ENCODE measurements at regions not wholly inside any gene's neighbourhood (a gene's known extent, or its start where the extent isn't known, plus 50 kb on each side); places are given as distances from the start of the nearest gene placed in this dataset.

- no peak overlapping the region for H3K4me3 ChIP-seq (ENCODE audit: low read depth, low read length)
- no peak for TF ChIP-seq CTCF (IDR thresholded peaks at IDR 0.05; ENCODE audit: low read depth, low read length)
- in situ Hi-C loops (cut with HindIII; ENCODE audit: low sequenced_read_pairs): no loop called here
- no peak for DNase-seq (ENCODE audit: low read depth, low spot score)
Measured at GRCh38 chr2:76491503-76491902, 780.8 kb upstream of the GCFC2 start.

DNA sequence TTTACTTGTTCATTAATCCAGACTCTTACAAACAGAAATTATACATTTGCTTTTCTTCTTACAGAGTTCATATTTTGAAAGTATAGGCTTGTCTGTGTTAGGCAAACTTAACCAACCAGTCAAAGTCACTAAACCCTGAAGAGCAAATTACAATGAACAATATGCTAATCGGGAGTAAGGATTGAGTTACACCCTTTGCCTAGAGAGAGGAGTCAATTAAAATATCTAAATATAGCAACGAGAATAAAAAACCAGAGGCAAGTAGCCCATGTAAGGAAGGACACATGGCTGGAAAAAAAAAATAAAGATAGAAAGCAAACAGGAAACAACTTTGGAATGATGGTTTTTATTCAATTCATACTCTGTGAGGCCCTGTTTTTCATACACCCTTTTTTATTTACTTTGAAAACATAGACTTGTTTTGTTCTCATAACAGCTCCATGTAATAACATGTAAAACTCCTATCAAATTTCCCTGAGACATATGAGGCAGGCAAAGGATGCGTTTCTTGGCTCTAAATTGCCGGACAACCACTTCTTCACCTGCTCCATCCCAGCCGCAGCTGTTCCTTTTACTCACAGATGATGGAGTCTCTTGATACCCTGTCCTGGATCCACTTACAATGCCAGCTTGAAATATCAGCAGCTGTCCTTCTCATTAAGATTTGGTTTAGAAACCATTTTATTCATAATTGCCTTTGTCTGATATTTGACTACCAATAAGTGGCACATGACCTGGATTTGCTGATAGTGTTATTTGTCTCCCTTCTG lies 767.7 kb upstream of the GCFC2 start:
- no peak overlapping the region for H3K4me3 ChIP-seq (ENCODE audit: low read depth, low read length)
- no peak for TF ChIP-seq CTCF (IDR thresholded peaks at IDR 0.05; ENCODE audit: low read depth, low read length)
- in situ Hi-C loops (cut with HindIII; ENCODE audit: low sequenced_read_pairs): no loop called here
- no peak for DNase-seq (ENCODE audit: low read depth, low spot score)

GRCh38 chr2:76472946-76473345 lies 762.2 kb upstream of the GCFC2 start:
- no peak for DNase-seq (ENCODE audit: low read depth, low spot score)
- no peak for TF ChIP-seq CTCF (IDR thresholded peaks at IDR 0.05; ENCODE audit: low read depth, low read length)
- H3K4me3 ChIP-seq (ENCODE audit: low read depth, low read length): no peak overlapping the region
- in situ Hi-C loops (cut with HindIII; ENCODE audit: low sequenced_read_pairs): no loop called here

DNA sequence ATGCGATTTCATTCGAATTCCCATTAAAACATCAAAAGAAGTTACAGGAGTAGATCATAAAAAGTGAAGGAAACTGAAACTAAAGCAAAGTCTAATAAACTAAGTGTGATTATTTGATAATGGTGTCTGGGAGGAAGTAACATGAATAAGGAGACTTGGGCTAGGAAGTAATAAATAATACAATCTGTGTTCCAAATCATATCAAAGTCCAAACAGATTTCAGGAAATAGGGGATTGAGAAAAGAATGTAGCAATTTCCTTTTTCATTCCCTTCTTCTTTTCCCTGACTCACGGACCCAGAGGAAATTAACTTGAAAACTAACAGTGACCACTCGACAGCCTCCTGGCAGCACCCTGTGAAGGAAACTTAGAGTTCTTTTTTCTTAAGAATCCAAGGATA lies 758.4 kb upstream of the GCFC2 start:
- in situ Hi-C loops (cut with HindIII; ENCODE audit: low sequenced_read_pairs): no loop called here
- DNase-seq (ENCODE audit: low read depth, low spot score): no peak
- no peak for TF ChIP-seq CTCF (IDR thresholded peaks at IDR 0.05; ENCODE audit: low read depth, low read length)
- no peak overlapping the region for H3K4me3 ChIP-seq (ENCODE audit: low read depth, low read length)

- H3K4me3 ChIP-seq (ENCODE audit: low read depth, low read length): no peak overlapping the region
- in situ Hi-C loops (cut with HindIII; ENCODE audit: low sequenced_read_pairs): no loop called here
- no peak for TF ChIP-seq CTCF (IDR thresholded peaks at IDR 0.05; ENCODE audit: low read depth, low read length)
- no peak for DNase-seq (ENCODE audit: low read depth, low spot score)
Measured at GRCh38 chr2:76467326-76467725, 756.6 kb upstream of the GCFC2 start.

DNA sequence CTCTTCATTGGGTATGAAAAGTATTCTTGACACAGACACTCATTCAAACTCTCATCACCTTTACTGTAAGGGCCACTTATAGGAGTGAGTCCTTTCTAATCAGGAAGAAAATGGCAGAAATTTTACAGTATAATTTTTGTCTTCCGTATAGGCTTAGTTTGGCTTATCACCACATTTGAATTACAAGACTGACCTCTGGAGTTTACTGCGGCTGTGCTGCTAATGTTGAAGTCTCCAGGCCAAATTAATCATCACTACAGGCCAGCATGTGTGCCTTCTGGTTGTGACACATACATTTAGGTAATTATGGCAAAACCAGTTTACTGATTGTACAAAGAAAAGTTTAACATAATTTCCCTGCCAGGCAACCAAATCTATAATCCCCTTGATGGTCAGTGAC lies 753.6 kb upstream of the GCFC2 start:
- no peak for DNase-seq (ENCODE audit: low read depth, low spot score)
- in situ Hi-C loops (cut with HindIII; ENCODE audit: low sequenced_read_pairs): no loop called here
- TF ChIP-seq CTCF (IDR thresholded peaks at IDR 0.05; ENCODE audit: low read depth, low read length): no peak
- H3K4me3 ChIP-seq (ENCODE audit: low read depth, low read length): no peak overlapping the region
